Adipose tissue (tissue), 3 donors: ENCODE measurements at regions not wholly inside any gene's neighbourhood (a gene's known extent, or its start where the extent isn't known, plus 50 kb on each side); places are given as distances from the start of the nearest gene placed in this dataset.

Experiments used
- H3K27ac ChIP-seq: one replicate; pipeline ENCODE4 v1.5.1; 2013; ENCODE audit warnings: low read depth, low read length
- WGBS, 3 donors: extraction: QIAGEN DNeasy Blood & Tissue Kit; methylation state at CpG; one replicate each; pipeline ENCODE4 v1.1.7; 2013; 5-methylcytosine and 5-hydroxymethylcytosine counted together
- donor health status: healthy with polysubstance abuse.
- donor health status: Bipolar disorder and iron deficiency.
- donor health status: healthy.

- WGBS, 3 donors: 57 to 89% (median 74%) methylated on average over 4 of the region's 4 CpGs
- no peak overlapping the region for H3K27ac ChIP-seq
Observed at GRCh38 chr9:105053209-105053652, 125.3 kb upstream of the ABCA1 start.

- WGBS, 3 donors: 32 to 79% (median 71%) methylated on average over 3 of the region's 3 CpGs
Observed at GRCh38 chr9:105054491-105054890, 126.5 kb upstream of the ABCA1 start.

GRCh38 chr9:105055917-105056316, 128.0 kb upstream of the ABCA1 start:
- WGBS, 3 donors: 54 to 87% (median 80%) methylated on average over 3 of the region's 3 CpGs
- no peak overlapping the region for H3K27ac ChIP-seq

More at GRCh38 chr9:105054491-105054890, 126.5 kb upstream of the ABCA1 start:
- H3K27ac ChIP-seq: no peak overlapping the region

GRCh38 chr9:105057551-105057950, 129.6 kb upstream of the ABCA1 start:
- H3K27ac ChIP-seq: no peak overlapping the region
- 81 to 98% (median 92%) methylated on average over 4 of the region's 4 CpGs for WGBS, 3 donors

GRCh38 chr9:105059252-105059651, 131.3 kb upstream of the ABCA1 start:
- 43 to 59% (median 47%) methylated on average over 1 of the region's 1 CpG for WGBS, 3 donors
- H3K27ac ChIP-seq: no peak overlapping the region

GRCh38 chr9:105062222-105062855, 134.4 kb upstream of the ABCA1 start:
- 90 to 93% (median 93%) methylated on average over 7 of the region's 7 CpGs for WGBS, 3 donors
- H3K27ac ChIP-seq: no peak overlapping the region

GRCh38 chr9:105064248-105065097, 136.5 kb upstream of the ABCA1 start:
- 16 to 20% (median 16%) methylated on average over 12 of the region's 12 CpGs for WGBS, 3 donors
- H3K27ac ChIP-seq: peak overlapping the region; percentile 79

- WGBS, 3 donors: 79 to 89% (median 85%) methylated on average over 17 of the region's 17 CpGs
- H3K27ac ChIP-seq: no peak overlapping the region
Observed at GRCh38 chr9:105065098-105066088, 137.4 kb upstream of the ABCA1 start.

GRCh38 chr9:105066275-105066865, 138.4 kb upstream of the ABCA1 start:
- WGBS, 3 donors: 39 to 64% (median 43%) methylated on average over 5 of the region's 5 CpGs

GRCh38 chr9:105067895-105068580, 140.1 kb upstream of the ABCA1 start:
- WGBS, 3 donors: 64 to 94% (median 76%) methylated on average over 3 of the region's 3 CpGs
- no peak overlapping the region for H3K27ac ChIP-seq

More at GRCh38 chr9:105066275-105066865, 138.4 kb upstream of the ABCA1 start:
- H3K27ac ChIP-seq: no peak overlapping the region

- H3K27ac ChIP-seq: no peak overlapping the region
- WGBS, 3 donors: 90 to 91% (median 91%) methylated on average over 5 of the region's 5 CpGs
Observed at GRCh38 chr9:105069285-105069684, 141.3 kb upstream of the ABCA1 start.

GRCh38 chr9:105069696-105070095, 141.7 kb upstream of the ABCA1 start:
- 67 to 75% (median 69%) methylated on average over 1 of the region's 1 CpG for WGBS, 3 donors
- H3K27ac ChIP-seq: no peak overlapping the region

GRCh38 chr9:105070176-105070575, 142.2 kb upstream of the ABCA1 start:
- H3K27ac ChIP-seq: no peak overlapping the region
- WGBS, 3 donors: 87 to 93% (median 90%) methylated on average over 4 of the region's 4 CpGs

- no peak overlapping the region for H3K27ac ChIP-seq
Observed at GRCh38 chr9:105072476-105072875, 144.5 kb upstream of the ABCA1 start.

GRCh38 chr9:105073147-105073546, 145.2 kb upstream of the ABCA1 start:
- H3K27ac ChIP-seq: no peak overlapping the region
- WGBS, 3 donors: 59 to 84% (median 69%) methylated on average over 1 of the region's 1 CpG

GRCh38 chr9:105074491-105074890, 146.5 kb upstream of the ABCA1 start:
- H3K27ac ChIP-seq: no peak overlapping the region
- WGBS, 3 donors: 73 to 78% (median 75%) methylated on average over 2 of the region's 2 CpGs

GRCh38 chr9:105076729-105077128, 148.8 kb upstream of the ABCA1 start:
- 71 to 76% (median 72%) methylated on average over 5 of the region's 5 CpGs for WGBS, 3 donors
- no peak overlapping the region for H3K27ac ChIP-seq

GRCh38 chr9:105079457-105079856, 151.5 kb upstream of the ABCA1 start:
- no peak overlapping the region for H3K27ac ChIP-seq
- WGBS, 3 donors: 97 to 98% (median 97%) methylated on average over 2 of the region's 2 CpGs
